ENCODE measurements at regions not wholly inside any gene's neighbourhood (a gene's known extent, or its start where the extent isn't known, plus 50 kb on each side); places are given as distances from the start of the nearest gene placed in this dataset.

GRCh38 chr11:119788911-119789560, 60.0 kb upstream of the NECTIN1 start:
- DNase-seq = no peak

- DNase-seq = no peak
These were observed 59.3 kb upstream of the NECTIN1 start for GRCh38 chr11:119788096-119788883.

GRCh38 chr11:119787074-119787461, 58.1 kb upstream of the NECTIN1 start:
- peak in 2 of 3 experiments; percentile 77 to 90 for DNase-seq

GRCh38 chr11:119786431-119787073, 57.6 kb upstream of the NECTIN1 start:
- DNase-seq = peak in 1 of 3 experiments; percentile 49

- DNase-seq = no peak
These were observed 56.1 kb upstream of the NECTIN1 start for GRCh38 chr11:119785131-119785530.

- no peak for DNase-seq
These were observed 55.4 kb upstream of the NECTIN1 start for GRCh38 chr11:119784421-119784820.

- no peak for DNase-seq
These were observed 54.7 kb upstream of the NECTIN1 start for GRCh38 chr11:119783466-119784400.

- no peak for DNase-seq
These were observed 53.7 kb upstream of the NECTIN1 start for GRCh38 chr11:119782739-119783072.

- no peak for DNase-seq
These were observed 53.2 kb upstream of the NECTIN1 start for GRCh38 chr11:119782006-119782738.

GRCh38 chr11:119780222-119780953, 51.4 kb upstream of the NECTIN1 start:
- no peak for DNase-seq

GRCh38 chr11:119779195-119780071, 50.4 kb upstream of the NECTIN1 start:
- DNase-seq = no peak

All from NCI-H1417 (cell line).